A549 (cell line): ENCODE measurements at regions not wholly inside any gene's neighbourhood (a gene's known extent, or its start where the extent isn't known, plus 50 kb on each side); places are given as distances from the start of the nearest gene placed in this dataset.

Source experiments
- small RNA-seq, 6 experiments: library from RNA; depleted of rRNA; stranded (forward); fragments of <200 nt; gene quantifications; one replicate each; pipeline ENCODE3, GENCODE V24; 2012

Small RNA genes lying in the stretch of these regions (small RNA-seq; reads per million reads assigned to genes)
- gene AL353752.1 (0 reads per million in 6 experiments), gene RF00568 (0 to 0.16 (median 0) reads per million in 6 experiments)
